PC-9 (cell line): ENCODE measurements at regions not wholly inside any gene's neighbourhood (a gene's known extent, or its start where the extent isn't known, plus 50 kb on each side); places are given as distances from the start of the nearest gene placed in this dataset.

Source experiments
- CTCF ChIP-seq: fragments of 200-600 bp; sonication (generic); conservative IDR thresholded peaks from 2 replicates; pipeline ENCODE4 v1.6.1; 2017; ENCODE audit warnings: mixed run types, antibody characterized with exemption, mild to moderate bottlenecking, moderate library complexity
- EZH2 ChIP-seq: fragments of 200-600 bp; sonication (generic); IDR thresholded peaks from 2 replicates; pipeline ENCODE4 v1.8.0; 2017; ENCODE audit warnings: antibody characterized with exemption, low read depth

GRCh38 chr1:37149296-37149695, 115.0 kb upstream of the GRIK3 start:
- TF ChIP-seq CTCF (no peak), EZH2 (no peak)
